ENCODE measurements at regions not wholly inside any gene's neighbourhood (a gene's known extent, or its start where the extent isn't known, plus 50 kb on each side); places are given as distances from the start of the nearest gene placed in this dataset.
A peak's percentile ranks its signal among the peaks of the same experiment; 100 is the strongest.

DNA sequence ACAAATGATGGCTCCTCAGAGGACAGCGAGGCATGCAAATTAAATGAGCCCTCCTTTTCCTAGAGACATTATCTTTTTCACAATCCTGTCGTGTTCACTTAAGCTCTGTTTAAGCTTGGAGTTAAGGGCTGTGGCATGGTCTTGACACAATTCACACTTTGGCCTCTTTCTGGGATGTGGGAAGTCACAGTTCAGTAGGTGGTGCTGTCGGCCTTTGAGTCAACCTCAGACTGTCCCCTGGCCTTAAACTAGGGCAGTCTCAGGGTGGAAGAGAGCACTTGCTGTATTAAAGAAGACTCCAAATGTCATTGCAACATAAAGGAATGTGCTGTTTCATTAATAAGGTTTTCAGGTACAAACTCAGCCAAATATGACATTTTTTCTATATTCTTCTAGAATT lies 351.0 kb downstream of the MCTP2 start:
- H3K4me2 ChIP-seq: no peak overlapping the region
- no peaks in the 10 kb centered on the region for H3K9me2 ChIP-seq
- no peaks in the 10 kb centered on the region for H3K36me3 ChIP-seq (replicated peaks in 1 of 2; ENCODE audit: control insufficient read depth in 1 of 2, insufficient read depth in 2 of 2, low read length in 1 of 2)
- TF ChIP-seq NFIC (IDR thresholded peaks at IDR 0.05; ENCODE audit: borderline replicate concordance) (no peak), RAD21 (IDR thresholded peaks at IDR 0.05; ENCODE audit: low read length) (peak; percentile 58), SMC3 (IDR thresholded peaks at IDR 0.05; ENCODE audit: low read depth, low read length) (peak; percentile 16; the same call in 1 of the 2 replicates)
- no peak overlapping the region for H3K27ac ChIP-seq (ENCODE audit: low read depth in 2 of 2, low read length in 1 of 2)
- no peak overlapping the region; a peak in 1 of 4 replicates for H3K4me3 ChIP-seq (ENCODE audit: low read depth in 2 of 2, low read length in 1 of 2)
- 0% methylated on average over 3 of the region's 3 CpGs for WGBS (ENCODE audit: low lambda C conversion rate)
- H3K27me3 ChIP-seq (ENCODE audit: insufficient read depth): no peaks in the 10 kb centered on the region
- no peaks in the 10 kb centered on the region for H3K79me2 ChIP-seq (ENCODE audit: insufficient read depth)
- peak; percentile 12 for DNase-seq
- no peaks in the 10 kb centered on the region for H3F3A ChIP-seq (replicated peaks; ENCODE audit: insufficient read depth)
- ChIA-PET CTCF (interaction anchor here (1.3 to 2.6 kb wide), 2 partner anchors 88 to 169 kb away, joined by 4 to 13 read pairs; no protein-coding TSS in a partner anchor), POLR2A (no interaction called here)
- H3K4me1 ChIP-seq (ENCODE audit: control insufficient read depth in 1 of 2, insufficient read depth in 2 of 2, low read depth in 1 of 2, low read length in 1 of 2): peaks cover 0 to 11% of the 10 kb centered on the region in 2 experiments; a peak in 1 of 4 replicates
- H2AFZ ChIP-seq (ENCODE audit: low read depth): no peak overlapping the region
- H3K9me3 ChIP-seq: no peaks in the 10 kb centered on the region
- H3K9ac ChIP-seq: no peak overlapping the region
- no peaks in the 10 kb centered on the region for H4K20me1 ChIP-seq (ENCODE audit: insufficient read depth)

DNA sequence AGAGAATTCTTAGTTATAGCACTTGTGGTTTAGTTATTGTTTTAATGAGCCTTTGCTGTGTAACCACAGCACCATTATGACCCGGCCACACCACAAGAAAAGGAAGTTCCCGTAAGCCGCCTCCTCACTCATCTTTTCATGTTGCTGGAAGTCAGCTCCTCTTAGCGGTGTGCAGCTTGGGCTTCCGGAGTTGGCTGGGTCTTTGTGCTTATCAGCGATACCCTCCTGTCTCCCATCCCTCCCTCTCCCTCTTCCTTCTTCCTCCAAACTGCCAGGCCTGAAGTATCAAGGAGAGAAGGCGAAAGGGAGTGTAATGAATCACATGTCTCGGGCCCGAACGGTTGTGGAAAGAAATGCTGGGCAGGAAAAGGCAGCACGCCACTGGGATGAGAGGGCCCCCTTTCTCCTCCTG lies 353.5 kb downstream of the MCTP2 start:
- Histone ChIP-seq H4K20me1 (ENCODE audit: insufficient read depth) (no peaks in the 10 kb centered on the region), H3K9me3 (no peaks in the 10 kb centered on the region), H3F3A (replicated peaks; ENCODE audit: insufficient read depth) (no peaks in the 10 kb centered on the region), H3K4me2 (no peak overlapping the region), H3K4me1 (ENCODE audit: control insufficient read depth in 1 of 2, insufficient read depth in 2 of 2, low read depth in 1 of 2, low read length in 1 of 2) (peaks cover 0 to 7% of the 10 kb centered on the region in 2 experiments; a peak in 1 of 4 replicates), H3K9ac (no peak overlapping the region), H3K27ac (ENCODE audit: low read depth in 2 of 2, low read length in 1 of 2) (no peak overlapping the region), H3K9me2 (no peaks in the 10 kb centered on the region), H3K4me3 (ENCODE audit: low read depth in 2 of 2, low read length in 1 of 2) (no peak overlapping the region), H3K79me2 (ENCODE audit: insufficient read depth) (no peaks in the 10 kb centered on the region), H3K36me3 (replicated peaks in 1 of 2; ENCODE audit: control insufficient read depth in 1 of 2, insufficient read depth in 2 of 2, low read length in 1 of 2) (no peaks in the 10 kb centered on the region), H2AFZ (ENCODE audit: low read depth) (no peak overlapping the region), H3K27me3 (ENCODE audit: insufficient read depth) (no peaks in the 10 kb centered on the region)
- WGBS (ENCODE audit: low lambda C conversion rate): 47% methylated on average over 11 of the region's 11 CpGs
- DNase-seq: no peak
- ChIA-PET CTCF (no interaction called here), POLR2A (no interaction called here)
- TF ChIP-seq SMC3 (IDR thresholded peaks at IDR 0.05; ENCODE audit: low read depth, low read length): no peak
- TF ChIP-seq RAD21 (IDR thresholded peaks at IDR 0.05; ENCODE audit: low read length): no peak
- TF ChIP-seq FOXM1 (IDR thresholded peaks at IDR 0.05; ENCODE audit: low read depth): no peak

DNA sequence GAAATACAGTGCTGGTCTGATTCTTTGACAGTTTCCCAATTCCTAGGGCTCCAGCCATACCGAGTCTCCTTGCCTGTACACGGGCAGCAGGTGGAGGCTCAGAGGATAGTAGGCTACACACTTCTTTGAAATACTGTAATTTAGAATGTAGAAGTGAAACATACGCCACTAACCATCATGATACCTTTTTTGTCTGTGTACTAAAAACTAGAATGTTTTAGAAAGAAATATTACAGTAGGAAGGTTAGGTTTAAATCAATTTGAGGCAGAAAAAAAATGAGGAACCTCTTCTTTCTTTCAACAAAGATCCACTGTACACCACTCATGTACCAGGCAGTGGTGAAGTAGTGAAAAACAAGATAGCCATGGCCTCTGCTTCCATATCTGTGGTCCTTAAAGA lies 354.7 kb downstream of the MCTP2 start:
- Histone ChIP-seq H3K4me3 (ENCODE audit: low read depth in 2 of 2, low read length in 1 of 2) (no peak overlapping the region), H3K9ac (no peak overlapping the region), H3K27ac (ENCODE audit: low read depth in 2 of 2, low read length in 1 of 2) (no peak overlapping the region), H3K9me2 (no peaks in the 10 kb centered on the region), H2AFZ (ENCODE audit: low read depth) (no peak overlapping the region), H3K9me3 (no peaks in the 10 kb centered on the region), H3K79me2 (ENCODE audit: insufficient read depth) (no peaks in the 10 kb centered on the region), H3K4me2 (no peak overlapping the region), H4K20me1 (ENCODE audit: insufficient read depth) (no peaks in the 10 kb centered on the region), H3K27me3 (ENCODE audit: insufficient read depth) (no peaks in the 10 kb centered on the region), H3K4me1 (ENCODE audit: control insufficient read depth in 1 of 2, insufficient read depth in 2 of 2, low read depth in 1 of 2, low read length in 1 of 2) (no peaks in the 10 kb centered on the region; a peak in 1 of 4 replicates), H3K36me3 (replicated peaks in 1 of 2; ENCODE audit: control insufficient read depth in 1 of 2, insufficient read depth in 2 of 2, low read length in 1 of 2) (no peaks in the 10 kb centered on the region), H3F3A (replicated peaks; ENCODE audit: insufficient read depth) (no peaks in the 10 kb centered on the region)
- CTCF ChIA-PET: no interaction called here
- POLR2A ChIA-PET: interaction anchor here (0.7 kb wide), 1 partner anchor 329 kb away, joined by 3 read pairs; no protein-coding TSS in a partner anchor
- 10% methylated on average over 3 of the region's 3 CpGs for WGBS (ENCODE audit: low lambda C conversion rate)
- DNase-seq: no peak
- TF ChIP-seq EP300 (IDR thresholded peaks at IDR 0.05; ENCODE audit: borderline replicate concordance in 1 of 2, low read depth in 1 of 2, low read length in 1 of 2): no peak
- no peak for TF ChIP-seq JUND (IDR thresholded peaks at IDR 0.05)
- TF ChIP-seq, protein P1, sequence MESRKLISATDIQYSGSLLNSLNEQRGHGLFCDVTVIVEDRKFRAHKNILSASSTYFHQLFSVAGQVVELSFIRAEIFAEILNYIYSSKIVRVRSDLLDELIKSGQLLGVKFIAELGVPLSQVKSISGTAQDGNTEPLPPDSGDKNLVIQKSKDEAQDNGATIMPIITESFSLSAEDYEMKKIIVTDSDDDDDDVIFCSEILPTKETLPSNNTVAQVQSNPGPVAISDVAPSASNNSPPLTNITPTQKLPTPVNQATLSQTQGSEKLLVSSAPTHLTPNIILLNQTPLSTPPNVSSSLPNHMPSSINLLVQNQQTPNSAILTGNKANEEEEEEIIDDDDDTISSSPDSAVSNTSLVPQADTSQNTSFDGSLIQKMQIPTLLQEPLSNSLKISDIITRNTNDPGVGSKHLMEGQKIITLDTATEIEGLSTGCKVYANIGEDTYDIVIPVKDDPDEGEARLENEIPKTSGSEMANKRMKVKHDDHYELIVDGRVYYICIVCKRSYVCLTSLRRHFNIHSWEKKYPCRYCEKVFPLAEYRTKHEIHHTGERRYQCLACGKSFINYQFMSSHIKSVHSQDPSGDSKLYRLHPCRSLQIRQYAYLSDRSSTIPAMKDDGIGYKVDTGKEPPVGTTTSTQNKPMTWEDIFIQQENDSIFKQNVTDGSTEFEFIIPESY (IDR thresholded peaks at IDR 0.05; ENCODE audit: borderline replicate concordance, low read depth): no peak
- TF ChIP-seq MXI1 (IDR thresholded peaks at IDR 0.05; ENCODE audit: low read depth, low read length): no peak
- TF ChIP-seq RCOR1 (IDR thresholded peaks at IDR 0.05; ENCODE audit: low read length): no peak
- TF ChIP-seq, protein P2, sequence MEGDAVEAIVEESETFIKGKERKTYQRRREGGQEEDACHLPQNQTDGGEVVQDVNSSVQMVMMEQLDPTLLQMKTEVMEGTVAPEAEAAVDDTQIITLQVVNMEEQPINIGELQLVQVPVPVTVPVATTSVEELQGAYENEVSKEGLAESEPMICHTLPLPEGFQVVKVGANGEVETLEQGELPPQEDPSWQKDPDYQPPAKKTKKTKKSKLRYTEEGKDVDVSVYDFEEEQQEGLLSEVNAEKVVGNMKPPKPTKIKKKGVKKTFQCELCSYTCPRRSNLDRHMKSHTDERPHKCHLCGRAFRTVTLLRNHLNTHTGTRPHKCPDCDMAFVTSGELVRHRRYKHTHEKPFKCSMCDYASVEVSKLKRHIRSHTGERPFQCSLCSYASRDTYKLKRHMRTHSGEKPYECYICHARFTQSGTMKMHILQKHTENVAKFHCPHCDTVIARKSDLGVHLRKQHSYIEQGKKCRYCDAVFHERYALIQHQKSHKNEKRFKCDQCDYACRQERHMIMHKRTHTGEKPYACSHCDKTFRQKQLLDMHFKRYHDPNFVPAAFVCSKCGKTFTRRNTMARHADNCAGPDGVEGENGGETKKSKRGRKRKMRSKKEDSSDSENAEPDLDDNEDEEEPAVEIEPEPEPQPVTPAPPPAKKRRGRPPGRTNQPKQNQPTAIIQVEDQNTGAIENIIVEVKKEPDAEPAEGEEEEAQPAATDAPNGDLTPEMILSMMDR (IDR thresholded peaks at IDR 0.05): no peak
- TF ChIP-seq, protein P3, sequence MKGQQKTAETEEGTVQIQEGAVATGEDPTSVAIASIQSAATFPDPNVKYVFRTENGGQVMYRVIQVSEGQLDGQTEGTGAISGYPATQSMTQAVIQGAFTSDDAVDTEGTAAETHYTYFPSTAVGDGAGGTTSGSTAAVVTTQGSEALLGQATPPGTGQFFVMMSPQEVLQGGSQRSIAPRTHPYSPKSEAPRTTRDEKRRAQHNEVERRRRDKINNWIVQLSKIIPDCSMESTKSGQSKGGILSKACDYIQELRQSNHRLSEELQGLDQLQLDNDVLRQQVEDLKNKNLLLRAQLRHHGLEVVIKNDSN (IDR thresholded peaks at IDR 0.05; ENCODE audit: borderline replicate concordance, low read depth): no peak
- TF ChIP-seq GABPA (IDR thresholded peaks at IDR 0.05; ENCODE audit: low read depth): no peak
- no peak for TF ChIP-seq SIN3A (IDR thresholded peaks at IDR 0.05; ENCODE audit: borderline replicate concordance, low read depth, low read length)
- TF ChIP-seq RXRA (IDR thresholded peaks at IDR 0.05; ENCODE audit: borderline replicate concordance, low read depth): no peak
- no peak for TF ChIP-seq TAF1 (IDR thresholded peaks at IDR 0.05; ENCODE audit: borderline replicate concordance, low read depth, low read length)
